ENCODE measurements at regions not wholly inside any gene's neighbourhood (a gene's known extent, or its start where the extent isn't known, plus 50 kb on each side); places are given as distances from the start of the nearest gene placed in this dataset.

GRCh38 chr15:46277451-46277850 lies 642.6 kb downstream of the SQOR start:
- TF ChIP-seq RAD21 (IDR thresholded peaks at IDR 0.05) (no peak), CTCF (IDR thresholded peaks at IDR 0.05; ENCODE audit: low read depth, low read length, missing input control) (no peak), HNF4A (conservative IDR thresholded peaks at IDR 0.05) (no peak), YY1 (IDR thresholded peaks at IDR 0.05) (no peak), HNF4G (IDR thresholded peaks at IDR 0.05) (no peak), SP1 (IDR thresholded peaks at IDR 0.05) (no peak), NR2F2 (IDR thresholded peaks at IDR 0.05) (no peak), JUND (IDR thresholded peaks at IDR 0.05) (no peak), ZBTB33 (IDR thresholded peaks at IDR 0.05) (no peak), MAX (IDR thresholded peaks at IDR 0.05) (no peak)

GRCh38 chr15:46278062-46278461 lies 643.2 kb downstream of the SQOR start:
- Histone ChIP-seq H3K4me3 (ENCODE audit: low read depth in 1 of 3, low read length in 3 of 3) (no peak overlapping the region), H3K4me1 (ENCODE audit: control insufficient read depth in 4 of 4, insufficient read depth in 4 of 4, low read length in 3 of 4) (no peaks in the 10 kb centered on the region)
- WGBS = 86% methylated on average over 5 of the region's 5 CpGs

More at GRCh38 chr15:46277451-46277850, 642.6 kb downstream of the SQOR start:
- Histone ChIP-seq H3K27ac (ENCODE audit: low read depth in 1 of 2, low read length in 2 of 2) (no peak overlapping the region), H3K9me3 (ENCODE audit: control insufficient read depth in 4 of 4, low read length in 3 of 4) (no peaks in the 10 kb centered on the region), H3K4me1 (ENCODE audit: control insufficient read depth in 4 of 4, insufficient read depth in 4 of 4, low read length in 3 of 4) (no peaks in the 10 kb centered on the region), H3K4me3 (ENCODE audit: low read depth in 1 of 3, low read length in 3 of 3) (no peak overlapping the region), H3K36me3 (ENCODE audit: control insufficient read depth in 4 of 4, insufficient read depth in 3 of 4, low read depth in 1 of 4, low read length in 3 of 4) (no peaks in the 10 kb centered on the region), H3K9ac (ENCODE audit: low read depth in 1 of 2, low read length in 2 of 2) (no peak overlapping the region), H3K27me3 (ENCODE audit: control insufficient read depth in 4 of 4, insufficient read depth in 4 of 4, low read length in 3 of 4) (peaks cover 0 to 2% (median 0%) of the 10 kb centered on the region in 4 donors)
- no peak for DNase-seq (ENCODE audit: low spot score)

More at GRCh38 chr15:46278062-46278461, 643.2 kb downstream of the SQOR start:
- H3K9me3 ChIP-seq (ENCODE audit: control insufficient read depth in 4 of 4, low read length in 3 of 4) = no peaks in the 10 kb centered on the region
- no peak for DNase-seq (ENCODE audit: low spot score)
- no peak overlapping the region for H3K9ac ChIP-seq (ENCODE audit: low read depth in 1 of 2, low read length in 2 of 2)
- H3K36me3 ChIP-seq (ENCODE audit: control insufficient read depth in 4 of 4, insufficient read depth in 3 of 4, low read depth in 1 of 4, low read length in 3 of 4) = no peaks in the 10 kb centered on the region
- no peak for TF ChIP-seq FOXA2 (IDR thresholded peaks at IDR 0.05)
- TF ChIP-seq GABPA (IDR thresholded peaks at IDR 0.05 in 1 of 2, conservative IDR thresholded peaks at IDR 0.05 in 1 of 2) = no peak
- TF ChIP-seq EGR1 (IDR thresholded peaks at IDR 0.05; ENCODE audit: low read depth in 2 of 2) = no peak
- TF ChIP-seq ZBTB33 (IDR thresholded peaks at IDR 0.05) = no peak
- no peak for TF ChIP-seq TAF1 (conservative IDR thresholded peaks at IDR 0.05)
- TF ChIP-seq RAD21 (IDR thresholded peaks at IDR 0.05) = no peak
- no peak for TF ChIP-seq FOXA1 (IDR thresholded peaks at IDR 0.05)
- no peak for TF ChIP-seq HNF4G (IDR thresholded peaks at IDR 0.05)
- TF ChIP-seq CTCF (IDR thresholded peaks at IDR 0.05; ENCODE audit: low read depth, low read length, missing input control) = no peak
- no peak for TF ChIP-seq REST (IDR thresholded peaks at IDR 0.05)
- no peak for TF ChIP-seq RXRA (IDR thresholded peaks at IDR 0.05)
- TF ChIP-seq MAX (IDR thresholded peaks at IDR 0.05) = no peak
- TF ChIP-seq ATF3 (IDR thresholded peaks at IDR 0.05) = no peak
- TF ChIP-seq SP1 (IDR thresholded peaks at IDR 0.05) = no peak
- no peak for TF ChIP-seq NR2F2 (IDR thresholded peaks at IDR 0.05)
- TF ChIP-seq JUND (IDR thresholded peaks at IDR 0.05) = no peak
- no peak for TF ChIP-seq HNF4A (conservative IDR thresholded peaks at IDR 0.05)
- no peak overlapping the region for H3K27ac ChIP-seq (ENCODE audit: low read depth in 1 of 2, low read length in 2 of 2)
- peaks cover 0 to 3% (median 0%) of the 10 kb centered on the region in 4 donors for H3K27me3 ChIP-seq (ENCODE audit: control insufficient read depth in 4 of 4, insufficient read depth in 4 of 4, low read length in 3 of 4)
